ENCODE measurements at regions not wholly inside any gene's neighbourhood (a gene's known extent, or its start where the extent isn't known, plus 50 kb on each side); places are given as distances from the start of the nearest gene placed in this dataset.

DNA sequence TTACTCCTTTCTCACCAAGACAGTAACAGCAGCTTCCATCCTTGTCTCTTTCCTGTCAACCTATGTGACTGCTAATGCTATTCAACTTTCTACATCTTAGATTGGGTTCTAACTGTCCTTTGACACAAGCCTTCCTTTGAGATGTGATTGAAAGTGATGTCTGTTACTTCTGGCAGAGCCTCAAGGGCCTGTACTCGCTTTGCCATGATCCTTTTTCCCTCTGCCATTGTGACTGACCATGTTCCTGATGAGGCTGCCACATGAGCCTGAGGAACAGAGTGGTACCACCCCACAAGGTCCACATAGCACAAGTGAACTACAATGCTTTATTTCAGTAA, 138.8 kb upstream of the RAB4A start:
- TF ChIP-seq, protein P1, sequence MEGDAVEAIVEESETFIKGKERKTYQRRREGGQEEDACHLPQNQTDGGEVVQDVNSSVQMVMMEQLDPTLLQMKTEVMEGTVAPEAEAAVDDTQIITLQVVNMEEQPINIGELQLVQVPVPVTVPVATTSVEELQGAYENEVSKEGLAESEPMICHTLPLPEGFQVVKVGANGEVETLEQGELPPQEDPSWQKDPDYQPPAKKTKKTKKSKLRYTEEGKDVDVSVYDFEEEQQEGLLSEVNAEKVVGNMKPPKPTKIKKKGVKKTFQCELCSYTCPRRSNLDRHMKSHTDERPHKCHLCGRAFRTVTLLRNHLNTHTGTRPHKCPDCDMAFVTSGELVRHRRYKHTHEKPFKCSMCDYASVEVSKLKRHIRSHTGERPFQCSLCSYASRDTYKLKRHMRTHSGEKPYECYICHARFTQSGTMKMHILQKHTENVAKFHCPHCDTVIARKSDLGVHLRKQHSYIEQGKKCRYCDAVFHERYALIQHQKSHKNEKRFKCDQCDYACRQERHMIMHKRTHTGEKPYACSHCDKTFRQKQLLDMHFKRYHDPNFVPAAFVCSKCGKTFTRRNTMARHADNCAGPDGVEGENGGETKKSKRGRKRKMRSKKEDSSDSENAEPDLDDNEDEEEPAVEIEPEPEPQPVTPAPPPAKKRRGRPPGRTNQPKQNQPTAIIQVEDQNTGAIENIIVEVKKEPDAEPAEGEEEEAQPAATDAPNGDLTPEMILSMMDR (IDR thresholded peaks at IDR 0.05; ENCODE audit: poor library complexity): no peak
- TF ChIP-seq EZH2 (IDR thresholded peaks at IDR 0.05; ENCODE audit: borderline replicate concordance): no peak

All from hepatocyte (in vitro differentiated cells).